ENCODE measurements at regions not wholly inside any gene's neighbourhood (a gene's known extent, or its start where the extent isn't known, plus 50 kb on each side); places are given as distances from the start of the nearest gene placed in this dataset.

DNA sequence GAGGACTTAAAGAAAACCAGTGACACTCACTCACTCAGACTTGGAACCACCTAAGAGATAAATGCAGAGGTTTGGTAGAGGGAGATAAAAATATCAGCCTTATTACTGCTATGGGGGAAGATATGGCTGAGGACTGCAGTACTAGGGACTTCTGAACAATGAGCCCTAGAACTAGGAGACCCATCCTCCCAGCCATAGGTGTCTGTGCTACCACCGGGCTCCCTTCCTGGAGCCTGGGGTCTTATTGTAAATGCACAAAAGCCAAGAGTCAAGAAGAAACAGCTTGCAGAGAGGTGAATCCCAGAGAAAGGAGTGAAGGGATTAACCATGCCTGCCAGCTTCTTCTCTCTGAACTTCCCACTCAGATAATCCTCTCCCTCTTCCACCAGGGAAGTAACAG is 108.3 kb upstream of the AKR1E2 start:
- no peak for TF ChIP-seq CTCF (IDR thresholded peaks at IDR 0.05)
- Mint-ChIP-seq H3K36me3 (ENCODE audit: low read depth) (no peaks in the 10 kb centered on the region), H3K27me3 (ENCODE audit: low read depth) (no peaks in the 10 kb centered on the region), H3K9me3 (ENCODE audit: low read depth) (peaks cover 4% of the 10 kb centered on the region), H3K27ac (ENCODE audit: unreplicated experiment) (no peak overlapping the region), H3K4me1 (ENCODE audit: low read depth) (peaks cover 5% of the 10 kb centered on the region), H3K4me3 (ENCODE audit: unreplicated experiment) (no peak overlapping the region)
- DNase-seq (ENCODE audit: low spot score), result no peak

DNA sequence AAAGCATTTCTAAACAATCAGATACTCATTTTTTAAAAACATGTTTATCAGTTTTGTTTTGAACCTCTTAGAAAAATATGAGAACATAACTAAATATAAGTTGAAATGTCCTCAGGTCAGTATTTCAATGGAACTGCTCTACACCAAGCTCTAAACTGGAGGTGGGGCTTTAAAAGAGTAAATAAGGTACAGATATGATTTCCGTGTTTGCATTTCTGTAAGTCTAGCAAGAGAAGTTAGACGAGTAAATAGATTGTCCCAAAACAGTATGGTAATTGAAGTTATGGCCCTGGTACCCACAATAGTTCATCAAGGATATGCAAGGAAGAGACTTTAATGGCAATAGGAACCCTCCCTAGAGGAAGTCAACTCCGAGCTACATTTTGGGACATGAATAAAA is 115.1 kb upstream of the AKR1E2 start:
- Mint-ChIP-seq H3K27ac (ENCODE audit: unreplicated experiment) (no peak overlapping the region), H3K4me3 (ENCODE audit: unreplicated experiment) (no peak overlapping the region), H3K27me3 (ENCODE audit: low read depth) (no peaks in the 10 kb centered on the region), H3K36me3 (ENCODE audit: low read depth) (no peaks in the 10 kb centered on the region), H3K4me1 (ENCODE audit: low read depth) (no peaks in the 10 kb centered on the region), H3K9me3 (ENCODE audit: low read depth) (no peaks in the 10 kb centered on the region)
- no peak for DNase-seq (ENCODE audit: low spot score)
- TF ChIP-seq CTCF (IDR thresholded peaks at IDR 0.05), result no peak

DNA sequence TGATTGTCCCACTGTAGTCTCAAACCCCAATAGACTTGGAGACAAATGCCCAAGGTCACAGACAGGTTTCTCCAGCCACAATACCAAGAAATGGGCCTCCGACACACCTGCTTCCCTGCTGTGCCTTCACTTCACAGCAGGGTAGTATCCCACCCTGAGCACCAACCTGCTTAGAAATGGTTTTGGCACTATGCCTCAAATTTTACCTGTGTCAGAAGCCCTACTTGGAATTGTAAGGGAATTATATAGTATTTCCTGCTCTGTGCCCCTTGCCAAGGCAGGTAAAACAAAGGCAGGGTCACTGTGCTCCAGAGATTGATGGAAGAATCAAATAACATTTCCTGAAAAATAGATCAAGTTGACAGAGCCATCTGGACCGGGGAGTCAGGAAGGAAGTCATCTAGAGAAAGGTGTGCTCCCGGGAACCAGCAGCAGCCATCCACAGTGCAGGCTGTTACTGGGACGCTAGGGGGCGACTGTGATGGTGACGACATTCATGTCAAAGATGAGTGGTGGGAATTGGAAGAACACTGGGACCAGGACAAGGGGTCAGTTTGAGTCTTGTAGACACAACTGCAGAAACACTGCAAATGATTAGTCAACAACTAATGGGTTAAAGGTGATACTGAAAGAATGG is 117.8 kb upstream of the AKR1E2 start:
- H3K4me3 Mint-ChIP-seq (ENCODE audit: unreplicated experiment), result no peak overlapping the region
- DNase-seq (ENCODE audit: low spot score), result no peak
- no peaks in the 10 kb centered on the region for H3K9me3 Mint-ChIP-seq (ENCODE audit: low read depth)
- peaks cover 7% of the 10 kb centered on the region for H3K4me1 Mint-ChIP-seq (ENCODE audit: low read depth)
- peak; percentile 57 for TF ChIP-seq CTCF (IDR thresholded peaks at IDR 0.05)
- H3K27ac Mint-ChIP-seq (ENCODE audit: unreplicated experiment), result no peak overlapping the region
- no peaks in the 10 kb centered on the region for H3K27me3 Mint-ChIP-seq (ENCODE audit: low read depth)
- no peaks in the 10 kb centered on the region for H3K36me3 Mint-ChIP-seq (ENCODE audit: low read depth)

DNA sequence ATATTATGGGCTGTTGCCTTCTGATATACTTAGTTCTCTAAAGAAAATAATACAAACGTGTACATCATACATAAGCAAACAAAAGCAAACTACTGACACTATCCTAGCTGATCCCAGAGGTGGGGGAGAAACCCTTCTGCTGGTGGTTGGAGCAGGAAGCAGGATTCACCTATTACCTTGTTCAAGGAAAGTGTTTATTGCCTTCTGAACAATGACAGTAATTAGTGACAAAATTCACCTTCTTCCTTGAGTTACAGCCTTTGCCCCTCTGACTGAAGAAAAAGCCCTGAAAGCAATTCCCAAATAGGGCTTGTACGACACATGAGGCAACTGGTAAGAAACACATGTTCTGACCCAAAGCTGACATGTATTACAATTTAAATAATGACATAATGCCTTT is 118.8 kb upstream of the AKR1E2 start:
- no peaks in the 10 kb centered on the region for H3K27me3 Mint-ChIP-seq (ENCODE audit: low read depth)
- no peaks in the 10 kb centered on the region for H3K36me3 Mint-ChIP-seq (ENCODE audit: low read depth)
- no peaks in the 10 kb centered on the region for H3K9me3 Mint-ChIP-seq (ENCODE audit: low read depth)

DNA sequence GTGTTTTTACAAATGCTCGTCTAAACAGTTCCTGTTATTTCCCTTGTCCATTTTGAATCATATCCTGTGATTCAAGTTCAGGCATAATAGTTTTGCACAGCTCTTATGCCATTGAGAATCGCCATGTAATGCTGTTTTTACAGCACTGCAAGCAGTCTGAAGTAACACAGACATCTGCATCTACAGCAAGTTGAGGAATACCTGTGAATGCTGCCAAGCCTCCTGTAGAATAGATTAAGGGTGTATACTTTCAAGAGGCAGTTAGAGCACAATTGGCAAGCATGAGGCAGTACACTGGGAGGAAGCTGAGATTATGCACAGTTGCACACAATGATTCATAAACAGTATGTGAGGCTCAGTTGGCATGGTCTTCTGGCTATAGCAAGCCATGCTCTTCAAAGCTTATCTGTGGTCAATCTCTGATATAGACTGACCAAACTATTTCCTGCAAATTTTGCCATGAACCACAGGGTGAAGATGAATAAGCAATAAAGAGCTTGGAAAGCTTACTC is 121.9 kb upstream of the AKR1E2 start:
- no peak for DNase-seq (ENCODE audit: low spot score)
- H3K36me3 Mint-ChIP-seq (ENCODE audit: low read depth), result no peaks in the 10 kb centered on the region
- peaks cover 7% of the 10 kb centered on the region for H3K4me1 Mint-ChIP-seq (ENCODE audit: low read depth)
- H3K9me3 Mint-ChIP-seq (ENCODE audit: low read depth), result no peaks in the 10 kb centered on the region
- no peak for TF ChIP-seq CTCF (IDR thresholded peaks at IDR 0.05)
- H3K4me3 Mint-ChIP-seq (ENCODE audit: unreplicated experiment), result no peak overlapping the region
- no peaks in the 10 kb centered on the region for H3K27me3 Mint-ChIP-seq (ENCODE audit: low read depth)
- peak overlapping the region; percentile 22 for H3K27ac Mint-ChIP-seq (ENCODE audit: unreplicated experiment)

More for the DNA sequence above, 118.8 kb upstream of the AKR1E2 start:
- no peak for TF ChIP-seq CTCF (IDR thresholded peaks at IDR 0.05)
- no peak overlapping the region for H3K27ac Mint-ChIP-seq (ENCODE audit: unreplicated experiment)
- H3K4me3 Mint-ChIP-seq (ENCODE audit: unreplicated experiment), result no peak overlapping the region
- DNase-seq (ENCODE audit: low spot score), result no peak
- peaks cover 7% of the 10 kb centered on the region for H3K4me1 Mint-ChIP-seq (ENCODE audit: low read depth)

Data from chondrocyte (in vitro differentiated cells).